HCT116 (cell line): ENCODE measurements at regions not wholly inside any gene's neighbourhood (a gene's known extent, or its start where the extent isn't known, plus 50 kb on each side); places are given as distances from the start of the nearest gene placed in this dataset.

ENCODE experiments used
- ATAC-seq: fragments of 200-7000 bp; cut with Tn5 transposase; 2 replicates; pipeline ENCODE4 v1.9.1; 2020; ENCODE audit warnings: mild to moderate bottlenecking, moderate library complexity
- BruUV-seq: library from RNA; stranded (reverse); fragments of 400-500 nt; replicated peaks from 2 replicates; lab custom pipeline; 2021; lab: Mats Ljungman, UMichigan
- CTCF ChIA-PET: fragments of 300-600 bp; sonication (Branson Sonifier 250); formaldehyde crosslinking; loops from one replicate; lab custom pipeline; 2021; ENCODE audit warnings: antibody characterized with exemption; lab: Charles Lee
- POLR2A ChIA-PET: fragments of 300-600, 350-600 bp; sonication (Branson Sonifier 250); formaldehyde crosslinking; loops from one replicate; lab custom pipeline; 2021; ENCODE audit warnings: antibody characterized with exemption; lab: Charles Lee
- RAD21 ChIA-PET, 2 experiments: fragments of 300-600 bp; sonication (Branson Sonifier 250); formaldehyde crosslinking; loops; one replicate each; lab custom pipeline; 2023; ENCODE audit warnings: low total read pairs in 2 of 2; ENCODE audit not compliant: uncharacterized antibody in 2 of 2, unreplicated experiment in 2 of 2, low non-redundant PET in 1 of 2; lab: Charles Lee
- DNase-seq: peaks from one replicate; pipeline ENCODE4 v3.0.0-alpha.2; 2010; ENCODE audit warnings: low read depth, low spot score
- H2AFZ ChIP-seq: fragments of 200-600 bp; shearing (Covaris generic), sonication (generic); 2 replicates; pipeline ENCODE4 v1.6.1; 2017; ENCODE audit warnings: low read depth, mixed run types, mixed read lengths, antibody characterized with exemption, low read length; ENCODE audit not compliant: poor library complexity, severe bottlenecking
- H3K27ac ChIP-seq: 2 replicates; pipeline ENCODE4 v1.5.1; 2012; ENCODE audit warnings: low read depth, low read length
- H3K27me3 ChIP-seq: fragments of 200-600 bp; sonication (generic); 2 replicates; pipeline ENCODE4 v1.6.1; 2016; ENCODE audit warnings: mixed run types, low read length, mixed read lengths; ENCODE audit not compliant: insufficient read depth
- H3K36me3 ChIP-seq, 2 experiments: fragments of 200-500 bp in 1 of 2; fragments of 200-600 bp in 1 of 2; sonication (Bioruptor generic) in 1 of 2; sonication (generic) in 1 of 2; 2 replicates each; pipeline versions ENCODE4 v1.5.1 to v1.6.1; 2014 to 2016; ENCODE audit warnings: low read length in 2 of 2, inconsistent platforms in 1 of 2, mixed read lengths in 1 of 2, mixed run types in 1 of 2; ENCODE audit not compliant: insufficient read depth in 2 of 2, control insufficient read depth in 1 of 2
- H3K4me1 ChIP-seq, 2 experiments: fragments of 200-600 bp in 1 of 2; sonication (generic) in 1 of 2; 2 replicates each; pipeline versions ENCODE4 v1.5.1 to v1.6.1; 2012 to 2017; ENCODE audit warnings: low read length in 2 of 2, inconsistent platforms in 1 of 2, mild to moderate bottlenecking in 1 of 2, mixed read lengths in 1 of 2, mixed run types in 1 of 2, moderate library complexity in 1 of 2; ENCODE audit not compliant: insufficient read depth in 2 of 2, control insufficient read depth in 1 of 2
- H3K4me2 ChIP-seq: fragments of 200-600 bp; sonication (generic); 2 replicates; pipeline ENCODE4 v1.6.1; 2017; ENCODE audit warnings: mixed run types, low read length, mixed read lengths
- H3K4me3 ChIP-seq, 2 experiments: fragments of 200-600 bp in 1 of 2; sonication (generic) in 1 of 2; replicated peaks in 1 of 2; 2 replicates each; pipeline ENCODE4 v1.5.1; 2011 to 2016; ENCODE audit warnings: low read length in 2 of 2, control low read depth in 1 of 2, low read depth in 1 of 2, mild to moderate bottlenecking in 1 of 2, mixed read lengths in 1 of 2, mixed run types in 1 of 2
- H3K79me2 ChIP-seq: fragments of 200-600 bp; sonication (generic); 2 replicates; pipeline ENCODE4 v1.6.1; 2017; ENCODE audit warnings: mild to moderate bottlenecking, mixed run types, low read length, moderate library complexity, mixed read lengths; ENCODE audit not compliant: insufficient read depth
- H3K9ac ChIP-seq: fragments of 200-600 bp; sonication (generic); 2 replicates; pipeline ENCODE4 v1.6.1; 2016; ENCODE audit warnings: low read length, mixed read lengths
- H3K9me2 ChIP-seq: fragments of 200-600 bp; sonication (generic), shearing (Covaris generic); 2 replicates; pipeline ENCODE4 v1.6.1; 2017; ENCODE audit warnings: mixed run types, mild to moderate bottlenecking, moderate library complexity; ENCODE audit not compliant: insufficient read depth
- H3K9me3 ChIP-seq, 2 experiments: fragments of 200-500 bp in 1 of 2; fragments of 200-600 bp in 1 of 2; sonication (Bioruptor generic) in 1 of 2; sonication (generic) in 1 of 2; 2 replicates each; pipeline ENCODE4 v1.6.1; 2014 to 2017; ENCODE audit warnings: low read length in 2 of 2, mixed read lengths in 2 of 2, inconsistent platforms in 1 of 2, low read depth in 1 of 2, mild to moderate bottlenecking in 1 of 2, mixed run types in 1 of 2, moderate library complexity in 1 of 2; ENCODE audit not compliant: control insufficient read depth in 1 of 2, insufficient read depth in 1 of 2
- H4K20me1 ChIP-seq: fragments of 200-600 bp; sonication (generic), shearing (Covaris generic); 2 replicates; pipeline ENCODE4 v1.6.1; 2017; ENCODE audit warnings: mixed run types, mild to moderate bottlenecking, moderate library complexity; ENCODE audit not compliant: insufficient read depth
- CBX3 ChIP-seq: IDR thresholded peaks from 2 replicates; pipeline ENCODE4 v1.6.1; 2012; ENCODE audit warnings: low read depth
- CEBPB ChIP-seq: IDR thresholded peaks from 2 replicates; pipeline ENCODE4 v1.6.1; 2012; ENCODE audit warnings: low read depth
- ELF1 ChIP-seq: IDR thresholded peaks from 2 replicates; pipeline ENCODE4 v1.6.1; 2012; ENCODE audit warnings: low read depth, borderline replicate concordance
- EZH2 ChIP-seq: fragments of 200-600 bp; sonication (generic); IDR thresholded peaks from 2 replicates; pipeline ENCODE4 v1.6.1; 2017; ENCODE audit warnings: antibody characterized with exemption, mixed run types
- EZH2phosphoT487 ChIP-seq: fragments of 200-600 bp; IDR thresholded peaks from 2 replicates; pipeline ENCODE4 v1.6.1; 2018; ENCODE audit warnings: antibody characterized with exemption, borderline replicate concordance
- FOSL1 ChIP-seq: IDR thresholded peaks from 2 replicates; pipeline ENCODE4 v1.6.1; 2012; ENCODE audit warnings: low read depth
- MAX ChIP-seq: IDR thresholded peaks from 2 replicates; pipeline ENCODE4 v1.6.1; 2012
- POLR2A ChIP-seq: IDR thresholded peaks from 2 replicates; pipeline ENCODE4 v1.7.0; 2011; ENCODE audit warnings: borderline replicate concordance; ENCODE audit not compliant: insufficient read depth, insufficient read length; ENCODE audit errors: extremely low read depth
- POLR2AphosphoS5 ChIP-seq: IDR thresholded peaks from 2 replicates; pipeline ENCODE4 v1.6.1; 2011; ENCODE audit warnings: mild to moderate bottlenecking, low read depth, low read length, moderate library complexity
- SIN3A ChIP-seq: IDR thresholded peaks from 2 replicates; pipeline ENCODE4 v1.6.1; 2012; ENCODE audit warnings: low read depth
- SP1 ChIP-seq: IDR thresholded peaks from 2 replicates; pipeline ENCODE4 v1.6.1; 2012; ENCODE audit warnings: low read depth
- SRF ChIP-seq: IDR thresholded peaks from 2 replicates; pipeline ENCODE4 v1.6.1; 2012; ENCODE audit warnings: low read depth
- TCF7L2 ChIP-seq: IDR thresholded peaks from 2 replicates; pipeline ENCODE4 v1.7.0; 2011; ENCODE audit warnings: borderline replicate concordance, inconsistent platforms; ENCODE audit not compliant: insufficient read depth, insufficient read length; ENCODE audit errors: extremely low read depth
- YY1 ChIP-seq: IDR thresholded peaks from 2 replicates; pipeline ENCODE4 v1.6.1; 2011; ENCODE audit warnings: low read length, low read depth, moderate library complexity, mild to moderate bottlenecking; ENCODE audit not compliant: insufficient replicate concordance; ENCODE audit errors: extremely low read depth
- ZFX ChIP-seq: fragments of 450-650 bp; IDR thresholded peaks from 2 replicates; pipeline ENCODE4 v1.6.1; 2017
- intact Hi-C: fragments of 100-400 bp; cut with micrococcal nuclease; formaldehyde crosslinking; loops from 2 replicates; pipeline ENCODE4 v1.10.0; 2022
- TF ChIP-seq, protein P1 (sequence below): IDR thresholded peaks from 2 replicates; pipeline ENCODE4 v1.6.1; 2011; ENCODE audit warnings: mild to moderate bottlenecking, low read length, moderate library complexity; ENCODE audit not compliant: insufficient replicate concordance; ENCODE audit errors: extremely low read depth
- TF ChIP-seq, protein P2 (sequence below): IDR thresholded peaks from 2 replicates; pipeline ENCODE4 v1.6.1; 2012; ENCODE audit warnings: low read depth

DNA sequence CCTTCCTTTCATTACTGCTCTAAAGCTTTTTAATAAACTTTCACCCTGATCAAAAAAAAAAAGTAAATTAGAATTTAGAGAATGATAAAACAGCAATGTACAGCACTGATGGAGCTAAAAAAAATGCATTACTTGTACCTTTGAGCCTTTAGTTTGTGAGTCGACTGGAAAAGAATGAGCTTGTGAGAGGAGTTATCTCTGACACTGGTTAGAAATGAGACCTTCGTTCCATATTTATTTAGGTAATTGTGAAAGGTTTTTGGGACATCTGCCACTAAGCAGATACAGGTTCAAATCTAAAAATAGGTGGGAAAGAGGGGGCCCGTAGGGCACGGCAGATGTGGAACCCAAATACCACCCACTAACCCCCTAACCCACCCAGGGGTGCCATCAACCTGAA is 376.8 kb downstream of the ICE1 start:
- ChIA-PET CTCF (no interaction called here), RAD21 (no interaction called here), POLR2A (no interaction called here)
- no peak for DNase-seq
- TF ChIP-seq ELF1: no peak
- TF ChIP-seq MAX: no peak
- no peak for TF ChIP-seq EZH2phosphoT487
- TF ChIP-seq SP1: no peak
- TF ChIP-seq POLR2AphosphoS5: no peak
- TF ChIP-seq SIN3A: no peak
- TF ChIP-seq TCF7L2: no peak
- TF ChIP-seq POLR2A: no peak
- TF ChIP-seq EZH2: no peak
- no peak for TF ChIP-seq ZFX
- no peak for TF ChIP-seq SRF
- TF ChIP-seq, protein P1, sequence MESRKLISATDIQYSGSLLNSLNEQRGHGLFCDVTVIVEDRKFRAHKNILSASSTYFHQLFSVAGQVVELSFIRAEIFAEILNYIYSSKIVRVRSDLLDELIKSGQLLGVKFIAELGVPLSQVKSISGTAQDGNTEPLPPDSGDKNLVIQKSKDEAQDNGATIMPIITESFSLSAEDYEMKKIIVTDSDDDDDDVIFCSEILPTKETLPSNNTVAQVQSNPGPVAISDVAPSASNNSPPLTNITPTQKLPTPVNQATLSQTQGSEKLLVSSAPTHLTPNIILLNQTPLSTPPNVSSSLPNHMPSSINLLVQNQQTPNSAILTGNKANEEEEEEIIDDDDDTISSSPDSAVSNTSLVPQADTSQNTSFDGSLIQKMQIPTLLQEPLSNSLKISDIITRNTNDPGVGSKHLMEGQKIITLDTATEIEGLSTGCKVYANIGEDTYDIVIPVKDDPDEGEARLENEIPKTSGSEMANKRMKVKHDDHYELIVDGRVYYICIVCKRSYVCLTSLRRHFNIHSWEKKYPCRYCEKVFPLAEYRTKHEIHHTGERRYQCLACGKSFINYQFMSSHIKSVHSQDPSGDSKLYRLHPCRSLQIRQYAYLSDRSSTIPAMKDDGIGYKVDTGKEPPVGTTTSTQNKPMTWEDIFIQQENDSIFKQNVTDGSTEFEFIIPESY: no peak
- no peak for TF ChIP-seq YY1
- no peak for TF ChIP-seq FOSL1
- no peak for TF ChIP-seq CEBPB
- TF ChIP-seq, protein P2, sequence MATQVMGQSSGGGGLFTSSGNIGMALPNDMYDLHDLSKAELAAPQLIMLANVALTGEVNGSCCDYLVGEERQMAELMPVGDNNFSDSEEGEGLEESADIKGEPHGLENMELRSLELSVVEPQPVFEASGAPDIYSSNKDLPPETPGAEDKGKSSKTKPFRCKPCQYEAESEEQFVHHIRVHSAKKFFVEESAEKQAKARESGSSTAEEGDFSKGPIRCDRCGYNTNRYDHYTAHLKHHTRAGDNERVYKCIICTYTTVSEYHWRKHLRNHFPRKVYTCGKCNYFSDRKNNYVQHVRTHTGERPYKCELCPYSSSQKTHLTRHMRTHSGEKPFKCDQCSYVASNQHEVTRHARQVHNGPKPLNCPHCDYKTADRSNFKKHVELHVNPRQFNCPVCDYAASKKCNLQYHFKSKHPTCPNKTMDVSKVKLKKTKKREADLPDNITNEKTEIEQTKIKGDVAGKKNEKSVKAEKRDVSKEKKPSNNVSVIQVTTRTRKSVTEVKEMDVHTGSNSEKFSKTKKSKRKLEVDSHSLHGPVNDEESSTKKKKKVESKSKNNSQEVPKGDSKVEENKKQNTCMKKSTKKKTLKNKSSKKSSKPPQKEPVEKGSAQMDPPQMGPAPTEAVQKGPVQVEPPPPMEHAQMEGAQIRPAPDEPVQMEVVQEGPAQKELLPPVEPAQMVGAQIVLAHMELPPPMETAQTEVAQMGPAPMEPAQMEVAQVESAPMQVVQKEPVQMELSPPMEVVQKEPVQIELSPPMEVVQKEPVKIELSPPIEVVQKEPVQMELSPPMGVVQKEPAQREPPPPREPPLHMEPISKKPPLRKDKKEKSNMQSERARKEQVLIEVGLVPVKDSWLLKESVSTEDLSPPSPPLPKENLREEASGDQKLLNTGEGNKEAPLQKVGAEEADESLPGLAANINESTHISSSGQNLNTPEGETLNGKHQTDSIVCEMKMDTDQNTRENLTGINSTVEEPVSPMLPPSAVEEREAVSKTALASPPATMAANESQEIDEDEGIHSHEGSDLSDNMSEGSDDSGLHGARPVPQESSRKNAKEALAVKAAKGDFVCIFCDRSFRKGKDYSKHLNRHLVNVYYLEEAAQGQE: no peak
- TF ChIP-seq CBX3: no peak
- H3K27ac ChIP-seq: no peak overlapping the region
- intact Hi-C loops: no loop called here
- no peaks in the 10 kb centered on the region; a peak in 1 of 4 replicates for H3K9me3 ChIP-seq
- H3K4me1 ChIP-seq: no peaks in the 10 kb centered on the region
- no peak overlapping the region for H3K4me2 ChIP-seq
- ATAC-seq: no peak
- H3K4me3 ChIP-seq: no peak overlapping the region
- H2AFZ ChIP-seq: no peak overlapping the region
- H3K79me2 ChIP-seq: no peaks in the 10 kb centered on the region
- H4K20me1 ChIP-seq: no peaks in the 10 kb centered on the region
- no peak overlapping the region for H3K9ac ChIP-seq
- BruUV-seq: no TSS peak
- no peaks in the 10 kb centered on the region for H3K36me3 ChIP-seq
- H3K27me3 ChIP-seq: 0 out of 2 replicates have a peak, but pooled peaks cover 2% of the 10 kb centered on the region
- no peaks in the 10 kb centered on the region for H3K9me2 ChIP-seq
